ENCODE measurements at regions not wholly inside any gene's neighbourhood (a gene's known extent, or its start where the extent isn't known, plus 50 kb on each side); places are given as distances from the start of the nearest gene placed in this dataset.

DNA sequence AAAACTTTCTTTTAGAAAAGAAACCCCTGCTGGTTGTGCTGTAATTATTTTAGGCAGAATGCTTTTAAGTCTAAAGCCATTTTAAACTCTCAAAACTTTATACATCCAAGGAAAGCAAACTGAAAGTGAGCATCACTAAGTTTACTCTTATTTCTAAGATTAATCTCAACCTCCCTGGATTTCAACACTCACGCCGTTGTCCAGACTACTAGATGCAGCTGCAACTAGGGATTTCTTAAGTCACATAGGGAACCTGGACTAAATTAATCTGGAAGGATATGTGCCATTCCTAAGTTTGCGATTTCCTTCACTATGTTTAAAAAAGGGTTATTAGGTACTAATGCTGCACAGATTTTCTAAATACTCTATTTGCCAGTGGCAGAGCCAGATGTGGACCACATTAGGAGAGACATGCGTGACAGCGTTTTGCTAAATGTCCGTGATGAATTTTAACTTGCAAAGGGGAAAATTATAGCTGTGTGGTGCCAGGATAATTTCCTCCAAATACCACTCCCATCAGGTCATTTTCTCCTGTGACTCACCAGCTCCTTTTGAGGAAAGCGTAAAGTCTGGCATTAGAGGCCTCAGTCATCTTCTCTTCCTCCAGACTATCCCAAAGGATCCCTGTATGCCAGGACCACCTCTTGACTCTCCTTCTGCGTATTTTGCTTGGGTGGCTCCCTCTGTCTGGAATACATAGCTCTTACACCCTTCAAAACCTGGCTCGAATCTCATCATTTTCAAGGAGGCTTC is 143.7 kb downstream of the ATL2 start:
- TF ChIP-seq, protein P1, sequence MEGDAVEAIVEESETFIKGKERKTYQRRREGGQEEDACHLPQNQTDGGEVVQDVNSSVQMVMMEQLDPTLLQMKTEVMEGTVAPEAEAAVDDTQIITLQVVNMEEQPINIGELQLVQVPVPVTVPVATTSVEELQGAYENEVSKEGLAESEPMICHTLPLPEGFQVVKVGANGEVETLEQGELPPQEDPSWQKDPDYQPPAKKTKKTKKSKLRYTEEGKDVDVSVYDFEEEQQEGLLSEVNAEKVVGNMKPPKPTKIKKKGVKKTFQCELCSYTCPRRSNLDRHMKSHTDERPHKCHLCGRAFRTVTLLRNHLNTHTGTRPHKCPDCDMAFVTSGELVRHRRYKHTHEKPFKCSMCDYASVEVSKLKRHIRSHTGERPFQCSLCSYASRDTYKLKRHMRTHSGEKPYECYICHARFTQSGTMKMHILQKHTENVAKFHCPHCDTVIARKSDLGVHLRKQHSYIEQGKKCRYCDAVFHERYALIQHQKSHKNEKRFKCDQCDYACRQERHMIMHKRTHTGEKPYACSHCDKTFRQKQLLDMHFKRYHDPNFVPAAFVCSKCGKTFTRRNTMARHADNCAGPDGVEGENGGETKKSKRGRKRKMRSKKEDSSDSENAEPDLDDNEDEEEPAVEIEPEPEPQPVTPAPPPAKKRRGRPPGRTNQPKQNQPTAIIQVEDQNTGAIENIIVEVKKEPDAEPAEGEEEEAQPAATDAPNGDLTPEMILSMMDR (conservative IDR thresholded peaks at IDR 0.05; ENCODE audit: low read depth, low read length) = no peak
- TF ChIP-seq POLR2A (IDR thresholded peaks at IDR 0.05; ENCODE audit: low read depth, low read length) (no peak), RFX5 (IDR thresholded peaks at IDR 0.05; ENCODE audit: low read depth, low read length) (no peak), CHD1 (IDR thresholded peaks at IDR 0.05; ENCODE audit: low read depth, low read length) (no peak), MAFK (IDR thresholded peaks at IDR 0.05; ENCODE audit: low read depth, low read length) (no peak), SMC3 (IDR thresholded peaks at IDR 0.05; ENCODE audit: low read depth, low read length) (no peak), FOS (IDR thresholded peaks at IDR 0.05; ENCODE audit: low read depth, low read length) (no peak)
- TF ChIP-seq, protein P2, sequence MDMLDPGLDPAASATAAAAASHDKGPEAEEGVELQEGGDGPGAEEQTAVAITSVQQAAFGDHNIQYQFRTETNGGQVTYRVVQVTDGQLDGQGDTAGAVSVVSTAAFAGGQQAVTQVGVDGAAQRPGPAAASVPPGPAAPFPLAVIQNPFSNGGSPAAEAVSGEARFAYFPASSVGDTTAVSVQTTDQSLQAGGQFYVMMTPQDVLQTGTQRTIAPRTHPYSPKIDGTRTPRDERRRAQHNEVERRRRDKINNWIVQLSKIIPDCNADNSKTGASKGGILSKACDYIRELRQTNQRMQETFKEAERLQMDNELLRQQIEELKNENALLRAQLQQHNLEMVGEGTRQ (IDR thresholded peaks at IDR 0.05; ENCODE audit: low read depth, low read length) = no peak
